Activated naive CD4-positive, alpha-beta T cell treated with anti-CD3 and anti-CD28 coated beads, Interleukin-2, amount 50 U/mL, for 24 hours (primary cell): ENCODE measurements at regions not wholly inside any gene's neighbourhood (a gene's known extent, or its start where the extent isn't known, plus 50 kb on each side); places are given as distances from the start of the nearest gene placed in this dataset.
"Not testable (repeated sequence)": the region's sequence is repeated elsewhere in the genome, so short reads cannot be mapped to it uniquely, and the experiment has no call there.

Experiments used
- H3K27ac Mint-ChIP-seq: one replicate; pipeline ENCODE4 v1.8.0; 2021; ENCODE audit warnings: mild to moderate bottlenecking, mixed read lengths
- H3K27me3 Mint-ChIP-seq: one replicate; pipeline ENCODE4 v1.8.0; 2021; ENCODE audit warnings: mixed read lengths
- H3K36me3 Mint-ChIP-seq: one replicate; pipeline ENCODE4 v1.8.0; 2021; ENCODE audit warnings: mixed read lengths
- H3K4me1 Mint-ChIP-seq: one replicate; pipeline ENCODE4 v1.8.0; 2021; ENCODE audit warnings: mixed read lengths
- H3K4me3 Mint-ChIP-seq: one replicate; pipeline ENCODE4 v1.8.0; 2021; ENCODE audit warnings: mild to moderate bottlenecking, mixed read lengths
- H3K9me3 Mint-ChIP-seq: one replicate; pipeline ENCODE4 v1.8.0; 2021; ENCODE audit warnings: mixed read lengths

GRCh38 chr10:60611291-60611747 is 167.0 kb upstream of the CDK1 start:
- Mint-ChIP-seq H3K27me3 (no peaks in the 10 kb centered on the region), H3K9me3 (no peaks in the 10 kb centered on the region), H3K36me3 (peaks cover 8% of the 10 kb centered on the region), H3K4me1 (peaks cover 13% of the 10 kb centered on the region), H3K4me3 (no peak overlapping the region), H3K27ac (peak overlapping the region; percentile 77)

DNA sequence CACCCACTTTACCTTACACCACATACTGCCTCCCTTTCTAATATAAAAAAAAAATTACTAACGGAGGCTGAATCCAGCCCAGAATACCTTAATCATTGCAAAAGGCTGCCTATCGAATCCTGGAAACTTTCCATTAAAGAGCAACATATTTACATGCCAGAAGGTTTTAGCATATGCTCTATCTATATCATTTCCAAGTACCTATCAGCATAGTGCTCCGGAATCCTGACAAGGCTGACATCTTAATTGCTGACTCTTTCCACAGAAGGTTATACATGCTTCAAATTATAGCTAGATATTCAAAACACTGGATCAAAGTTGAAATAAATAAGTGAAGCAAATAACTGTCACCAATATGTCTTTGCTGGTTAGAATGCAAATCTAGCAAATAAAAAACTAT is 170.9 kb upstream of the CDK1 start:
- Mint-ChIP-seq H3K4me1 (peaks cover 17% of the 10 kb centered on the region), H3K27ac (no peak overlapping the region), H3K9me3 (no peaks in the 10 kb centered on the region), H3K4me3 (no peak overlapping the region), H3K27me3 (no peaks in the 10 kb centered on the region), H3K36me3 (peaks cover 3% of the 10 kb centered on the region)

- H3K4me1 Mint-ChIP-seq: peaks cover 10% of the 10 kb centered on the region
- H3K27ac Mint-ChIP-seq: no peak overlapping the region
- no peaks in the 10 kb centered on the region for H3K27me3 Mint-ChIP-seq
- H3K4me3 Mint-ChIP-seq: no peak overlapping the region
- no peaks in the 10 kb centered on the region for H3K9me3 Mint-ChIP-seq
- H3K36me3 Mint-ChIP-seq: no peaks in the 10 kb centered on the region
These were observed 171.8 kb upstream of the CDK1 start for GRCh38 chr10:60606343-60607080.

DNA sequence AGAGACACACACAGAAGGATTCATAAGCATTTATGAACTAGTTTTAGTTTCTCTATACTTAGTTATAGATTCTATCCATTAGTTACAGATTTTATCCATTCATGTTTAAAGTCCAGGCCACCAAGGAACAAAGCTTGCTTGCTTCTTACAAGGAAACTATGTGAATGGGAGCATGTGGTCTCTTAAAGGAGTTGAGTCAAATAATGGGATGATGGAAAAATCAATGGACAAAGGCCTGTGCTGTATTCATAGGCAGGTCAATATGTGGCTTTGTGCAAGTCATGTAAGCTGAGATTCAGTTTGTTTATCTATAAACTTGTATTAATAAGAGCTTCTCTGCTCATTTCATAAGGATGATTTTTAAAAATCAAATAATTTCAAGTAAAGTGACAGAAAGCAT is 172.8 kb upstream of the CDK1 start:
- Mint-ChIP-seq H3K4me3 (no peak overlapping the region), H3K36me3 (no peaks in the 10 kb centered on the region), H3K9me3 (no peaks in the 10 kb centered on the region), H3K4me1 (peaks cover 4% of the 10 kb centered on the region), H3K27ac (no peak overlapping the region), H3K27me3 (no peaks in the 10 kb centered on the region)

DNA sequence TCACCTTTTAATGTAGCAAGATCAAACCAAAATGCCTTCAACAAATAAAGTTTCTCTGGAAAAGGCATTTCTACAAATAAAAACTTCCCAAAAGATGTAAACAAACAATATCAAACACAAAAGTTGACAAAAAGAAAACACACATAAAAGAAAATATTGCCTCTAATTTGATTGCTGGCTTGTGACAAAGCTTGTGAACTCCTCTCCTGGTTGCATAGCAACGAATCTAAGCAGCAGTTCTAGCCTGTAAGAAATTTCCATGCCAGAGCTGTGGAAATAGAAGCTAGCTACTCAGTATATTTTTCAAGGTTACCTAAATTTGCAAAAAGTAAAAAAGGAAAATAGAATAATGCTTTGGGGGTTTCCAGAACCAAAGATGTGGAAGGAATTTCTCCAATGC is 173.9 kb upstream of the CDK1 start:
- peaks cover 4% of the 10 kb centered on the region for H3K4me1 Mint-ChIP-seq
- H3K27ac Mint-ChIP-seq: no peak overlapping the region
- H3K36me3 Mint-ChIP-seq: no peaks in the 10 kb centered on the region
- no peaks in the 10 kb centered on the region for H3K27me3 Mint-ChIP-seq
- no peak overlapping the region for H3K4me3 Mint-ChIP-seq
- H3K9me3 Mint-ChIP-seq: no peaks in the 10 kb centered on the region

DNA sequence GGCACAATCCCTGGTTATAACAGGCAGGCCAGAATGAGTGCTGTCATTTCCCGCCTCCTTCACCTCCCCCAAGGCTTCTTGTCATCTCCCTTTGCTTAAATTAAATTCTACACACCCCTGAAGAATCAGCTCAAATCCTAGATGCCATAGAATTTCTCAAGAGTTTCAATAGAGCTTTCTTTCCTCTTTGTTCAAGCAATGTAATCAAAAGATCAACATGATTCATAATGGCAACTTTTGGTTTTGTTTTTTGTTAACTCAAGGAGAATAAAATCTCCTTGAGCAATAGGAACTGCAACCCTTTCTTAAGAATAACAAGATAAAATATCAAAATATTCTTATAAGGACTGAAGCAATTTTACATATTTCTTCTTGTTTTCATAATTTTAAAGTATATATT is 180.8 kb upstream of the CDK1 start:
- no peaks in the 10 kb centered on the region for H3K27me3 Mint-ChIP-seq
- H3K36me3 Mint-ChIP-seq: peaks cover 4% of the 10 kb centered on the region
- H3K4me1 Mint-ChIP-seq: peaks cover 23% of the 10 kb centered on the region
- no peaks in the 10 kb centered on the region for H3K9me3 Mint-ChIP-seq
- no peak overlapping the region for H3K4me3 Mint-ChIP-seq
- peak overlapping the region; percentile 52 for H3K27ac Mint-ChIP-seq

DNA sequence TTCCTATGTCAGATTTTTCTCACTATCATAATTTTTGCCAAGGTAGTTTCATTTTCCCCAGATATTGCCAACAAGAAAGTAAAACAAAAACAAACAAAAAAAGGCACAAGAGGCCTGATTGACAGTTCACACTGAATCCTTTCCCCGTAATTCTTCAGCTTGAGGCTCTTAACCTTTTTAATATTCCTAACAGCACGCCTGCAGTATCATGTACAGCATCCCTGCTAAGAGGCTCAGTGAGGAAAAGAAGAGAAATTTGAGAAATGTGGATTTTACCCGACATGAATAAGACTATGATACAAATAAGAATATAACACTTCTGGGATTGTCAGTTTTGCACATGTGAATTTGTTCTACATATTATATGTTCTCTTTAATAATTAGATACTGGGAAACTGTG is 182.4 kb upstream of the CDK1 start:
- Mint-ChIP-seq H3K36me3 (peaks cover 5% of the 10 kb centered on the region), H3K4me3 (no peak overlapping the region), H3K27me3 (no peaks in the 10 kb centered on the region), H3K9me3 (no peaks in the 10 kb centered on the region), H3K4me1 (peaks cover 23% of the 10 kb centered on the region), H3K27ac (no peak overlapping the region)

DNA sequence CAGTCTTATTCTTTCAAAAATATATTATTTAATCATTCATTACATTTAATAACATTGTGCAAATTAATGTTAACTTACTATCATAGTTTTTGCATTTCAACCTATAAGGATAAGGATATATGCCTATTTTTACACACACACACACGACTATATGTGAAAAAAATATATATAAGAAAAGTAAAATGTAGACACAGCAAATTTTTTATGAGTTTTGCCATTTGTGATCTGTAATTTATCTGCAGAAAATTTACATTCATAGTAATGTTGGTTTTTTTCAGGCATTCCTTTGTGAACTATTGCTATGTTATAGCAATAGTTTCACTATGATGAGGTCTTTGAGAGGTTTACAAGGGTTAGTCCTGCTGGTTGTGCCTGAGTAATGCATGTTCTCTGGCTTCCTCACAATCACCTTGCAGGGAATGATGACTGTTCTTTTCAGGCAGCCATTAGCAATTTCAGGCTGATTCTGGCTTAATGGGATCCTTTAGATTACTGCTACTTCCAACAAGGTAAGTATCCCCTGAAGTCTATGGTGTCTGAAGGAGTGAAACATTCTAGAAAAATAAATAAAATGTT is 183.7 kb upstream of the CDK1 start:
- Mint-ChIP-seq H3K27ac (no peak overlapping the region), H3K27me3 (no peaks in the 10 kb centered on the region), H3K9me3 (no peaks in the 10 kb centered on the region), H3K36me3 (peaks cover 5% of the 10 kb centered on the region), H3K4me1 (peaks cover 23% of the 10 kb centered on the region), H3K4me3 (no peak overlapping the region)

DNA sequence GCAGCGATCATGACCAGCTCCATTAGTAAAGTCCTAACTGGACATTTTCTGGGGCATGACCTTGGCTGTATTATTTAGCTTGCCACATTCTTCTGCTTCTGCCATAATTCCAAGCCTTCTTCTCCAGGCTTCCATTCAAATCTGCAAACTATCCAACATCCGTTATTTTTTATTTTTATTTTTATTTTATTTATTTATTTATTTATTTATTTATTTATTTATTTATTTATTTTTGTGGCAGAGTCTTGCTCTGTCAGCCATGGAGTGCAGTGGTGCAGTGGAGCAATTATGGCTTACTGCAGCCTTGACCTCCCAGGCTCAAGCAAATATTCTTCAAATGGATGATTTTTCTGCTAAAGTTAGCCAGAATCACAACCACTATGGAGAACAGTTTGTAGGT is 187.2 kb upstream of the CDK1 start:
- no peaks in the 10 kb centered on the region for H3K27me3 Mint-ChIP-seq
- H3K4me1 Mint-ChIP-seq: peaks cover 14% of the 10 kb centered on the region
- no peak overlapping the region for H3K27ac Mint-ChIP-seq
- peaks cover 11% of the 10 kb centered on the region for H3K36me3 Mint-ChIP-seq
- H3K4me3 Mint-ChIP-seq: no peak overlapping the region
- no peaks in the 10 kb centered on the region for H3K9me3 Mint-ChIP-seq

DNA sequence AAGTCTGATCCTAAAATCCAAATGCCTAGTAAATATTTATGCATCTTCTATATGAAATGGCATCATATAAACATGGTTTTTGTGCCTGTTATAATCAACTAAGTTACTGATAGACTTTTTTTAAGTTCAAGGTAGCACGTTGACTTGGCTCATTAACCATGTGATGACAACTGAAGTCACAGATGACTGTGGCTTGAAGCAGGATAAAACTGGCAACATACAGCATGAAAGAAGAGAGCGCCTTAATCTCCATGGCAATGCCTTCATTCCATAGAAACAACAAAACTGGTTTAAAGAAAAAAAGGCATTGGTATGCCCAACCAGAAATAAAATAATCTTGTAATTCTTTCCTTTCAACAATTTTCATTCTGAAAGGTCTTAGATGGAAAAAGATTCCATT is 188.9 kb upstream of the CDK1 start:
- H3K4me3 Mint-ChIP-seq: no peak overlapping the region
- H3K36me3 Mint-ChIP-seq: peaks cover 17% of the 10 kb centered on the region
- peaks cover 5% of the 10 kb centered on the region for H3K9me3 Mint-ChIP-seq
- no peak overlapping the region for H3K27ac Mint-ChIP-seq
- H3K27me3 Mint-ChIP-seq: no peaks in the 10 kb centered on the region
- no peaks in the 10 kb centered on the region for H3K4me1 Mint-ChIP-seq

DNA sequence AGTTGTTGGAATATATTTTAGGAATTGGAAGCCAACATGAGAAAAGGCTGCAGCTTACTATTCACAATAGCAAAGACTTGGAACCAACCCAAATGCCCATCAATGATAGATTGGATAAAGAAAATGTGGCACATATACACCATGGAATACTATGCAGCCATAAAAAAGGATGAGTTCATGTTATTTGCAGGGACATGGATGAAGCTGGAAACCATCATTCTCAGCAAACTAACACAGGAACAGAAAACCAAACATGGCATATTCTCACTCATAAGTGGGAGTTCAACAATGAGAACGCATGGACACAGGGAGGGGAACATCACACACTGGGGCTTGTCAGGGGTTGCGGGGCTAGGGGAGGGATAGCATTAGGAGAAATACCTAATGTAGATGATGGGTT is 192.1 kb upstream of the ANK3 start:
- H3K4me1 Mint-ChIP-seq, H3K27ac Mint-ChIP-seq, H3K4me3 Mint-ChIP-seq, H3K27me3 Mint-ChIP-seq: not testable (repeated sequence)
- Mint-ChIP-seq H3K36me3 (peaks cover 31% of the 10 kb centered on the region), H3K9me3 (peaks cover 14% of the 10 kb centered on the region)

DNA sequence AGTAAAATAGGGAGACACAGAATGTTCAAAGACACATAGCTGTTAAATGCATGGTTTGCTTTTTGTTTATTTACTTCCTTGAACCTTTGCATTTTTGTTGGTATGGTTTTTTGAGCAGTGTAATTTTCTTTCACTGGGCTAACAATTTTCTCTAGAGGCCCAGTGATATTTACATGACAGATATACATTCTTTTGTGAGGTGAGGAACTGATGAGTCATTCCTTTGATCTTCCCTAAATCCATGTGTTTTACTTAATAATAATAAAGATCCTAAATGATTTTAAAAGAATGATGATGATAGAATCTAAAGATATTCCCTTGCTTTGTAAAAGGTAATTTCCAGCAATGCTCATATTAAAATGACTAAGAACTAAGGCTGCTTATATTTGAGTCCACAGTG is 188.5 kb upstream of the ANK3 start:
- Mint-ChIP-seq H3K27ac (no peak overlapping the region), H3K27me3 (no peaks in the 10 kb centered on the region), H3K4me1 (peaks cover 37% of the 10 kb centered on the region), H3K4me3 (no peak overlapping the region), H3K9me3 (peaks cover 8% of the 10 kb centered on the region), H3K36me3 (peaks cover 22% of the 10 kb centered on the region)

DNA sequence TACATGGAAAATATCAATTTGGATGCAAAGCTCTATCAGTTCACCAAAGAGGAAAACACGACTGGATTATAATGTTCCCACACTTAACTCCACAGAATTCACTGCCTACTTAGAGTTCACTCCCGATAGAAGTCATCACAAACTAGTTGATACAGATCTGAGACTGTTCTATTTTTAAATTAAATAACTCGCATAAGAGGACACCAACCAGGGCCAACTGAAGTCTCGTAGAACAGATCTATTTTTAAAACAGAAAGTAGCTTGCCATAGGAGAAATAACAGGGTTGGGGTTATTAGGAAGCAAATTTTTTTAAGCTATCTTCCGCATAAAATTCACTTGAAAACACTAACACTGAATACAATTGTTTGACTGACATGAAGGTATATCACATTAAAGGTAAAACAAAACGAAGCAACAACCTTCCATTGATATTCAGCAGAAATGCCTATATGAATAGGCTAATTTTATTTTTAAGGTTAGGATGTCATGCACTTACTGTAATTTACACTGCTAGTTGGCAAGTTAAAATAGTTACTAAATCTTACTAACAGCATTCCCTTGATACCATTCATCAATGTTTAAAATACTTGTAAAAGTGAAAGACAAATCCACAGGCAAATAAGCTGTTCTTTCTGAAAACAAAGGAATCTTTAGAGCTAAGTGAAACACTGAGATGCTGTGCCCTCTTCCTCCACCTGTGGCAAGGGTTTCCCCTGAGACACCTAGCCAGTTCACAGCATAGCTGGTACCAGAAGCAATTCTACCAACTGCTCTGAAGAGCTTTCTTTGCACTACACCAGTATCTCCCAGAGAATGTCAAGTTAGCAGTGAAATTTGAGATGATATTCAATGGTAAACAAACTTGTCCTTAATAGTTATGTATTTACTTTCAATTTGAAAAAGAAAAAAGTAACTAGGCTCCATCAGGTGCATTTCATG is 186.7 kb upstream of the ANK3 start:
- no peaks in the 10 kb centered on the region for H3K9me3 Mint-ChIP-seq
- H3K4me1 Mint-ChIP-seq: peaks cover 44% of the 10 kb centered on the region
- H3K36me3 Mint-ChIP-seq: peaks cover 13% of the 10 kb centered on the region
- H3K27me3 Mint-ChIP-seq: no peaks in the 10 kb centered on the region
- H3K4me3 Mint-ChIP-seq: no peak overlapping the region
- H3K27ac Mint-ChIP-seq: peak overlapping the region; percentile 24

DNA sequence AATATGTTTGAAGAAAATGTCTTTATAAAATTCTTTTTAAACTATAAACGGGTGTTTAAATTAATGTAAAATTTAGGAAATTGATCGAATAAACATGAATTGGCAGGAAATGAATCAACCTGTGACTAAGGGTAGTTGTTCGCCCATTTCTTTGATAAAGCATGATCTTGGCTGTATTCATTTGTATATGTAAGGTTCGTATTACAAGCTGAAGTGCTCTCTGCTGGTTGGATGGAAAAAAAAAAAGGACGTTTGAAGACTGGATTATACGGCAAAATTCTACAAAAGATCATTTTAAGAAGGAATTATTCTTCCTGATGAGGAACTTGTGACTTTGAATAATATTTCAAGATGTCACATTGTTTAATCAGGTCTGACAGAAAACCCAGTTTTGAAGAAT is 185.4 kb upstream of the ANK3 start:
- no peaks in the 10 kb centered on the region for H3K27me3 Mint-ChIP-seq
- peaks cover 18% of the 10 kb centered on the region for H3K36me3 Mint-ChIP-seq
- H3K4me1 Mint-ChIP-seq: peaks cover 50% of the 10 kb centered on the region
- no peaks in the 10 kb centered on the region for H3K9me3 Mint-ChIP-seq
- H3K4me3 Mint-ChIP-seq: peak overlapping the region; percentile 61
- peak overlapping the region; percentile 93 for H3K27ac Mint-ChIP-seq

- Mint-ChIP-seq H3K9me3 (no peaks in the 10 kb centered on the region), H3K36me3 (peaks cover 21% of the 10 kb centered on the region), H3K27me3 (no peaks in the 10 kb centered on the region), H3K4me3 (no peak overlapping the region), H3K4me1 (peaks cover 52% of the 10 kb centered on the region), H3K27ac (peak overlapping the region; percentile 98)
These were observed 184.7 kb upstream of the ANK3 start for GRCh38 chr10:60574388-60574787.

DNA sequence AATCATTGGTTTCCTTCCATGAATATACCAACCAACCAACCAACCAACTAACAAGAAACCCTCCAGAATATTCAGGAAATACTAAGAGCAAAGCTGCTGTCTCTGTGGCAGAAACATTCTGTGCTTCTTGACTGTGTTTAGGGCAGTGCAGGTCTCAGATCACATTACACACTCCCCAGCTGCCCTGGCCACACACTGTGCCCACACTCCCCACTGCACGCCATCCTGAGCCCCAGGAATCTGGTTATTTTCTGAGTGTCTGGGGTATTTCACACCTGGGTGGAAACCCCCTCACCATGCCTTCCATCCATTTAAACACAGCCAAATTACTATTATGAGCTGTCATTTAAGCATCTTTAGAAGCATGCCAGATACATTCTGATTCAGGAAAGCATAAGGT is 183.7 kb upstream of the ANK3 start:
- H3K27ac Mint-ChIP-seq: peak overlapping the region; percentile 98

More for the DNA sequence above, 183.7 kb upstream of the ANK3 start:
- Mint-ChIP-seq H3K36me3 (peaks cover 19% of the 10 kb centered on the region), H3K27me3 (no peaks in the 10 kb centered on the region), H3K9me3 (no peaks in the 10 kb centered on the region), H3K4me1 (peaks cover 52% of the 10 kb centered on the region), H3K4me3 (peak overlapping the region; percentile 95)
